ENCODE measurements at regions not wholly inside any gene's neighbourhood (a gene's known extent, or its start where the extent isn't known, plus 50 kb on each side); places are given as distances from the start of the nearest gene placed in this dataset.
"Not testable (repeated sequence)": the region's sequence is repeated elsewhere in the genome, so short reads cannot be mapped to it uniquely, and the experiment has no call there.

DNA sequence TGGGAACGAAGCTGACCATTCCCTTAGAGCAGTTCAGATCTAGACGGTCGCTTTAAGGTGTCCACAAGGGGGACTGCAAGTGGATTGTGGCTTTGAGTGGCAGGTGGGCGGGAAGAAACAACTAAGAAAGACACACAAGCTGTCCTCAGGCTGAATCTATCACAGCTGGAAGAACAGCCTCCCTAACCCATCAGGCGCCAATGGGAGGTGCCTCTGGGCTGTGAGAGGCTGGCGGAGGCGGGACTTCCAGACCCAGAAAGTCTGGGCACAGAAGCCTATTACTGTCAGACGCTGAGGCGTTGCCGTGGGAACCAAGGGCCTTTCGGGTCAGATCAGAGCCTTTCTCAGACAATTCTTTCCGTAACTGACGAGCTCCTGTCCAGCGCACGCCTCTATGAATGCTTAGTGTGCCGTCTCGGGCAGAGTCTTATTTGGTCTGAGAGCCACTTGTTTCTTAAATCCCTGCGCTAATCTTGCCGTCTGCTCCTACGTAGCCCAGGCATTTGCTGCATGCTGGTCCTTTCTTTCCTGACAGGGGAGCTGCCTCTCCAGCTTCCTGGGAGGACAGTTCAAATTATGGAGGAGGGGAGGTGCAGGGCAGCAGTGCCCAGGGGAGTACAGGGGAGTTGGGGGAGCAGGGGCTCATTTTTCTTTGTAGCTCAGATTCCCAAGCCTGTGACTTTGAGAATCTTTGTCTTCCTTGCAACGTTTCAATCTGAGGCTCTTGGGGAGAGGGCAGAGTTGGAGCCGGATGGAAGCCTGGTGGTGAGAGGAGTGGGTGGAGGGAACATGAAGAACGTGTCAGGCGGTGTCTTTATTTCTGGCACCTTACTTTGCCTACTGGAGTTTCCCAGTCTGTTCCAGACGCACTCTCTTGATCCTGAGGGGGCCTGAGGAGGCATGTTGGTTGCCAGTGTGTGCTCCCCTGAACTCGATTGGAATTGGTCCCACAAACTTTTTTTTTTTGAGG lies 618.7 kb downstream of the KCNJ18 start:
- H3K9me3 ChIP-seq (ENCODE audit: low read length) = no peaks in the 10 kb centered on the region
- H3K27me3 ChIP-seq (ENCODE audit: insufficient read depth, low read length) = no peaks in the 10 kb centered on the region
- no peaks in the 10 kb centered on the region for H3K36me3 ChIP-seq (ENCODE audit: insufficient read depth, low read length)
- peak overlapping the region; percentile 10 for H3K4me3 ChIP-seq (ENCODE audit: low read length)
- no peak overlapping the region for H2AFZ ChIP-seq (ENCODE audit: low read depth, low read length)
- peaks cover 5% of the 10 kb centered on the region for H3K4me1 ChIP-seq (ENCODE audit: insufficient read depth, low read length)

- not testable (repeated sequence) for H3K4me1 ChIP-seq (ENCODE audit: insufficient read depth, low read length); H3K9me3 ChIP-seq (ENCODE audit: low read length); H2AFZ ChIP-seq (ENCODE audit: low read depth, low read length); H3K4me3 ChIP-seq (ENCODE audit: low read length); H3K36me3 ChIP-seq (ENCODE audit: insufficient read depth, low read length); H3K27me3 ChIP-seq (ENCODE audit: insufficient read depth, low read length)
Observed at GRCh38 chr17:22321001-22321400, 628.7 kb downstream of the KCNJ18 start.

DNA sequence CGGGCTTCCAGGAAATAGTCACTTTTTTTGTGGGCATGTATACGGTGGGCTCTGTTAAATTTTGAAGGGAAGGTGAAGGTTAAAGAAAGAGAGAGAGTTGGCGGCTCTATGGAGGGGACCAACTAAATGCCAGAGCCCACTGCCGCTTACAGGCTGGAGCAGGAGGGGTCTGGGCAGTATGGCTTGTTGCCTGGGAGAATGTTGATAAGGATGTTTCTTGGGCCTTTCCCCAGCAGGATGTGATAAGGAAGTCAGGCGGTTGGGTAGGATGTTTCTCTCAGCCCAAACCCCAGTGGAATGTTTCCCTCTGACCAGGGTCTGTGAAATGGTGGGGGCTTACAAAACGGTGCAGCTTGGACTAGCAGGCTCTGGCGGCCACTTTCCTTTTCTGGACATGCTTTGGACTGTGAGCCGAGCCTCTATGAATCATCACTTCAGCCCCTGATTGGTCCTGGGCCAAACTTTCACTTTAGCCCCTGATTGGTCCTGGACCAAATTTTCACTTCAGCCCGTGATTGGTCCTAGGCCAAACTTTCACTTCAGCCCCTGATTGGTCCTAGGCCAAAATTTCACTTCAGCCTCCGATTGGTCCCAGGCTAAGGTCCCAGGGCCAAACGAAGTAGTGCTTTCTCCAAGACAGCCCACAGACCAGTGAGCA lies 630.7 kb downstream of the KCNJ18 start:
- H3K36me3 ChIP-seq (ENCODE audit: insufficient read depth, low read length); H3K27me3 ChIP-seq (ENCODE audit: insufficient read depth, low read length); H3K9me3 ChIP-seq (ENCODE audit: low read length); H3K4me3 ChIP-seq (ENCODE audit: low read length); H2AFZ ChIP-seq (ENCODE audit: low read depth, low read length); H3K4me1 ChIP-seq (ENCODE audit: insufficient read depth, low read length): not testable (repeated sequence)

DNA sequence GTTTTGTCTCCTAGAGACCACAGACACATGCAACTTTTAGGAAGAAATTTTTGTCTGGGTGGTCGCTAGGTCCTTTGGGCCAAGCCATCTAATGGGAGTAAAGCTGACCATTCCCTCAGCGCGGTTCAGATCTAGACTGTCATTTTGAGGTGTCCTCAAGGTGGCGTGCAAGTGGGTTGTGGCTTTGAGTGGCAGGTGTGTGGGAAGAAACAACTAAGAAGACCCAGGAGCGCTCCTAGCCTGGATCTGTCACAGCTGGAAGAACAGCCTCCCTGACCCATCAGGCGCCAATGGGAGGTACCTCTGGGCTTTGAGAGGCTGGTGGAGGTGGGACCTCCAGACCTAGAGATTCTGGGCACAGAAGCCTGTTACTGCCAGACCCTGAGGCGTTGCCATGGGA lies 645.1 kb downstream of the KCNJ18 start:
- Histone ChIP-seq H3K36me3 (ENCODE audit: insufficient read depth, low read length) (no peaks in the 10 kb centered on the region), H3K27me3 (ENCODE audit: insufficient read depth, low read length) (no peaks in the 10 kb centered on the region), H3K4me1 (ENCODE audit: insufficient read depth, low read length) (no peaks in the 10 kb centered on the region), H3K4me3 (ENCODE audit: low read length) (no peak overlapping the region), H2AFZ (ENCODE audit: low read depth, low read length) (no peak overlapping the region), H3K9me3 (ENCODE audit: low read length) (no peaks in the 10 kb centered on the region)

DNA sequence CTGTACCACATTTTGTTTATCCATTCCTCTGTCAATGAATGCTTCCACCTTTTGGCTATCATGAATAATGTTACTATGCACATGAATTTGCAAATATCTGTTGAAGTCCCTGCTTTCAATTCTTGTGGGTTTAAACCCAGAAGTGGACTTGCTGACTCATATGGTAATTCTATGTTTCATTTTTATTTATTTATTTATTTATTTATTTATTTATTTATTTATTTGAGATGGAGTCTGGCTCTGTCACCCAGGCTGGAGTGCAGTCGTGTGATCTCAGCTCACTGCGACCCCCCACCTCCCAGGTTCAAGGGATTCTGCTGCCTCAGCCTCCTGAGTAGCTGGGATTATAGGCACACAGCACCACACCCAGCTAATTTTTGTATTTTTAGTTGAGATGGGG lies 664.3 kb downstream of the KCNJ18 start:
- not testable (repeated sequence) for H3K27me3 ChIP-seq (ENCODE audit: insufficient read depth, low read length); H3K4me3 ChIP-seq (ENCODE audit: low read length); H3K9me3 ChIP-seq (ENCODE audit: low read length); H2AFZ ChIP-seq (ENCODE audit: low read depth, low read length); H3K36me3 ChIP-seq (ENCODE audit: insufficient read depth, low read length); H3K4me1 ChIP-seq (ENCODE audit: insufficient read depth, low read length)

GRCh38 chr17:22370988-22371387 lies 678.7 kb downstream of the KCNJ18 start:
- H3K27me3 ChIP-seq (ENCODE audit: insufficient read depth, low read length); H3K9me3 ChIP-seq (ENCODE audit: low read length); H2AFZ ChIP-seq (ENCODE audit: low read depth, low read length); H3K4me1 ChIP-seq (ENCODE audit: insufficient read depth, low read length); H3K4me3 ChIP-seq (ENCODE audit: low read length); H3K36me3 ChIP-seq (ENCODE audit: insufficient read depth, low read length): not testable (repeated sequence)

- Histone ChIP-seq H3K27me3 (ENCODE audit: insufficient read depth, low read length) (no peaks in the 10 kb centered on the region), H3K4me1 (ENCODE audit: insufficient read depth, low read length) (no peaks in the 10 kb centered on the region), H3K9me3 (ENCODE audit: low read length) (no peaks in the 10 kb centered on the region), H3K36me3 (ENCODE audit: insufficient read depth, low read length) (no peaks in the 10 kb centered on the region), H2AFZ (ENCODE audit: low read depth, low read length) (no peak overlapping the region), H3K4me3 (ENCODE audit: low read length) (no peak overlapping the region)
Observed at GRCh38 chr17:22373911-22374310, 681.6 kb downstream of the KCNJ18 start.

DNA sequence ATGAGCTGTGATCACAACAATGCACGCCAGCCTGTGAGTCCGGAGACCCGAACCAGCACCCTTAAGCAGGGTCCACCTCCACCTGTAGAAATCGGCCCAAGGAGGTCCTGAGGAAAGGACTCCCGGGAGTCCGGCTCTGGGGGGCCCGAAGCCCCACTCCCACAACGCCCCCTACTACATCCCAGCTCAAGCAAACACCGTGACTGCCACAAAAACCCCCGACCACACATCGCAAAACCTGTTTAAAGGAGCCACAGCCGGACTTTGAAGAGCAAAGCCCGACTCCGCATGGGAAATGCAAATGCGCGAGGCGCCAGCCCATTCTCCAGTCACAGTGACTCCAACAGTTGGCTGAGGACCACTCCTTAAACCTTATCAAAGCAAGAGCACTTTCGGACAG lies 682.4 kb downstream of the KCNJ18 start:
- Histone ChIP-seq H2AFZ (ENCODE audit: low read depth, low read length) (no peak overlapping the region), H3K9me3 (ENCODE audit: low read length) (no peaks in the 10 kb centered on the region), H3K4me3 (ENCODE audit: low read length) (no peak overlapping the region), H3K4me1 (ENCODE audit: insufficient read depth, low read length) (no peaks in the 10 kb centered on the region), H3K36me3 (ENCODE audit: insufficient read depth, low read length) (no peaks in the 10 kb centered on the region), H3K27me3 (ENCODE audit: insufficient read depth, low read length) (no peaks in the 10 kb centered on the region)

DNA sequence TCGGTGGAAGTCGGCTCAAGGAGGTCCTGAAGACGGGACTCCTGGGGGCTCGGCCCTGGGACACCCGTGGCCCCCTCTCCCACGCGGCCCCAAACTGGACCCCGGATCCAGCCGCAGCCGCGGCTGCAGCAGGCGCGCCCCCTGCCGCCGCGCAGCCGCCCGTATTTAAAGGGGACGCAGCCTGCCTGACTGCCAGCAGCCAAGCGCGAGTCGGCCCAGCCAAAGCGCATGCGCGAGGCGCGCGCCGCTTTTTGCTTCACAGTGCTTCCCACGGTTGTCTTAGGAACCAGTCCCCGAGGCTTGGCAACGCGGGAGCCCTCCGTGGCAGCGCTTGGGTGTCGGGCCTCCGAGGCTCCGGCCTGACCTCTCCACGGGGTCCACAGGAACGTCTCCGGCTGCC lies 684.4 kb downstream of the KCNJ18 start:
- H2AFZ ChIP-seq (ENCODE audit: low read depth, low read length); H3K4me1 ChIP-seq (ENCODE audit: insufficient read depth, low read length); H3K36me3 ChIP-seq (ENCODE audit: insufficient read depth, low read length); H3K9me3 ChIP-seq (ENCODE audit: low read length); H3K4me3 ChIP-seq (ENCODE audit: low read length); H3K27me3 ChIP-seq (ENCODE audit: insufficient read depth, low read length): not testable (repeated sequence)

GRCh38 chr17:22378748-22379147 lies 686.4 kb downstream of the KCNJ18 start:
- H3K4me3 ChIP-seq (ENCODE audit: low read length); H3K4me1 ChIP-seq (ENCODE audit: insufficient read depth, low read length); H3K9me3 ChIP-seq (ENCODE audit: low read length); H3K36me3 ChIP-seq (ENCODE audit: insufficient read depth, low read length); H3K27me3 ChIP-seq (ENCODE audit: insufficient read depth, low read length); H2AFZ ChIP-seq (ENCODE audit: low read depth, low read length): not testable (repeated sequence)

GRCh38 chr17:22381589-22381988 lies 689.3 kb downstream of the KCNJ18 start:
- not testable (repeated sequence) for H3K9me3 ChIP-seq (ENCODE audit: low read length); H3K4me1 ChIP-seq (ENCODE audit: insufficient read depth, low read length); H3K27me3 ChIP-seq (ENCODE audit: insufficient read depth, low read length); H3K4me3 ChIP-seq (ENCODE audit: low read length); H3K36me3 ChIP-seq (ENCODE audit: insufficient read depth, low read length); H2AFZ ChIP-seq (ENCODE audit: low read depth, low read length)

DNA sequence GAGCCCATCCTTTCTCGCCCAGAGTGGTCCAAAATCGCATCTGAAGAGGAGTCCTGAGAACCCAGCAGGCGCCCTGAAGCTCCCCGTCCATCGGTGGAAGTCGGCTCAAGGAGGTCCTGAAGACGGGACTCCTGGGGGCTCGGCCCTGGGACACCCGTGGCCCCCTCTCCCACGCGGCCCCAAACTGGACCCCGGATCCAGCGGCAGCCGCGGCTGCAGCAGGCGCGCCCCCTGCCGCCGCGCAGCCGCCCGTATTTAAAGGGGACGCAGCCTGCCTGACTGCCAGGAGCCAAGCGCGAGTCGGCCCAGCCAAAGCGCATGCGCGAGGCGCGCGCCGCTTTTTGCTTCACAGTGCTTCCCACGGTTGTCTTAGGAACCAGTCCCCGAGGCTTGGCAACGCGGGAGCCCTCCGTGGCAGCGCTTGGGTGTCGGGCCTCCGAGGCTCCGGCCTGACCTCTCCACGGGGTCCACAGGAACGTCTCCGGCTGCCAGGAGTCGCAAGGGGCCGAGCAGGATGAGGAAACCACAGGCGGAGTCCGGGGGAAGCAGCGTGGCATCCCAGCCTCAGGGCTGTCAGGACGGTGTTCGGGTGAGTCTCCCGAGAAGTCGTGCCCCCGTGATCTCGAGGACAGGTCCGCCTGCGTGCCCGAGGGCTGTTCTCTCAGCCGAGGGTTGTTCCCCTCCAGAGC lies 691.6 kb downstream of the KCNJ18 start:
- H2AFZ ChIP-seq (ENCODE audit: low read depth, low read length); H3K4me1 ChIP-seq (ENCODE audit: insufficient read depth, low read length); H3K4me3 ChIP-seq (ENCODE audit: low read length); H3K36me3 ChIP-seq (ENCODE audit: insufficient read depth, low read length); H3K27me3 ChIP-seq (ENCODE audit: insufficient read depth, low read length); H3K9me3 ChIP-seq (ENCODE audit: low read length): not testable (repeated sequence)

- not testable (repeated sequence) for H2AFZ ChIP-seq (ENCODE audit: low read depth, low read length); H3K9me3 ChIP-seq (ENCODE audit: low read length); H3K4me1 ChIP-seq (ENCODE audit: insufficient read depth, low read length); H3K36me3 ChIP-seq (ENCODE audit: insufficient read depth, low read length); H3K4me3 ChIP-seq (ENCODE audit: low read length); H3K27me3 ChIP-seq (ENCODE audit: insufficient read depth, low read length)
Observed at GRCh38 chr17:22384461-22384800, 692.1 kb downstream of the KCNJ18 start.
